HCT116 (cell line): ENCODE measurements at regions not wholly inside any gene's neighbourhood (a gene's known extent, or its start where the extent isn't known, plus 50 kb on each side); places are given as distances from the start of the nearest gene placed in this dataset.

Experiments
- ELF1 ChIP-seq: IDR thresholded peaks from 2 replicates; pipeline ENCODE4 v1.6.1; 2012; ENCODE audit warnings: low read depth, borderline replicate concordance
- POLR2A ChIP-seq: IDR thresholded peaks from 2 replicates; pipeline ENCODE4 v1.7.0; 2011; ENCODE audit warnings: borderline replicate concordance; ENCODE audit not compliant: insufficient read depth, insufficient read length; ENCODE audit errors: extremely low read depth
- POLR2AphosphoS5 ChIP-seq: IDR thresholded peaks from 2 replicates; pipeline ENCODE4 v1.6.1; 2011; ENCODE audit warnings: mild to moderate bottlenecking, low read depth, low read length, moderate library complexity
- TCF7L2 ChIP-seq: IDR thresholded peaks from 2 replicates; pipeline ENCODE4 v1.7.0; 2011; ENCODE audit warnings: borderline replicate concordance, inconsistent platforms; ENCODE audit not compliant: insufficient read depth, insufficient read length; ENCODE audit errors: extremely low read depth
- TF ChIP-seq, protein P1 (sequence below), 3 experiments: fragments of 200-600 bp in 1 of 3; sonication (generic) in 1 of 3; IDR thresholded peaks in 2 of 3; conservative IDR thresholded peaks in 1 of 3; 2 replicates each; pipeline ENCODE4 v1.5.1; 2012 to 2017; ENCODE audit warnings: low read depth in 2 of 3, low read length in 2 of 3, antibody characterized with exemption in 1 of 3, borderline replicate concordance in 1 of 3, control low read depth in 1 of 3, mild to moderate bottlenecking in 1 of 3, mixed read lengths in 1 of 3, mixed run types in 1 of 3, moderate library complexity in 1 of 3; ENCODE audit not compliant: insufficient read depth in 1 of 3

DNA sequence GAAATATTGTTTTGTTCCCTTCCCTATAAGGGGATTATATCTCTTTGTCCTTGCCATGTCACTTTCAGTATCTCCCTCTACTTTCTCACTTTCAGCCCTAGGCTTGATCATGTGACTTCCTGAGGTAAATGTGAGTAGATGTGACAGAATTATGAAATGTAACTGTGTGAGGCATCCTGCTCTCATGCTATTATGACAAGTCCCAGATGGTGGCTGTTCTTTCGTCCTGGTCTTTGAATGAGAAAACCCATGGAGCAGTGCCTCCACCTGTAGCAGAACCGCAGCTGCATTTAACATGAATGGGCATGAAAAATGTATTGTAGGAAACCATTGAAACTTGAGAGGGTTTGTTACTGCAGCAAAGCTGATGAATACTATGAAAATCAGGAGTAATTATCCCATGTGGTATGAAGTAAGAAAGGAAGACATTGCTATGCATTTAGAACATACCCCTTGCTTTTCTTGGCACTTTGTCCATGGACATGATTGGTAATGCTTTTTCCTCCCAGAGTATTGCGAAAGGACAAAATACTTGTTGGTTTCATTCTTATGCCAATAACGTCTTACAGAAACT is 202.2 kb upstream of the GPRIN3 start:
- TF ChIP-seq, protein P1, sequence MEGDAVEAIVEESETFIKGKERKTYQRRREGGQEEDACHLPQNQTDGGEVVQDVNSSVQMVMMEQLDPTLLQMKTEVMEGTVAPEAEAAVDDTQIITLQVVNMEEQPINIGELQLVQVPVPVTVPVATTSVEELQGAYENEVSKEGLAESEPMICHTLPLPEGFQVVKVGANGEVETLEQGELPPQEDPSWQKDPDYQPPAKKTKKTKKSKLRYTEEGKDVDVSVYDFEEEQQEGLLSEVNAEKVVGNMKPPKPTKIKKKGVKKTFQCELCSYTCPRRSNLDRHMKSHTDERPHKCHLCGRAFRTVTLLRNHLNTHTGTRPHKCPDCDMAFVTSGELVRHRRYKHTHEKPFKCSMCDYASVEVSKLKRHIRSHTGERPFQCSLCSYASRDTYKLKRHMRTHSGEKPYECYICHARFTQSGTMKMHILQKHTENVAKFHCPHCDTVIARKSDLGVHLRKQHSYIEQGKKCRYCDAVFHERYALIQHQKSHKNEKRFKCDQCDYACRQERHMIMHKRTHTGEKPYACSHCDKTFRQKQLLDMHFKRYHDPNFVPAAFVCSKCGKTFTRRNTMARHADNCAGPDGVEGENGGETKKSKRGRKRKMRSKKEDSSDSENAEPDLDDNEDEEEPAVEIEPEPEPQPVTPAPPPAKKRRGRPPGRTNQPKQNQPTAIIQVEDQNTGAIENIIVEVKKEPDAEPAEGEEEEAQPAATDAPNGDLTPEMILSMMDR (IDR thresholded peaks at IDR 0.05 in 2 of 3, conservative IDR thresholded peaks at IDR 0.05 in 1 of 3; ENCODE audit: borderline replicate concordance in 1 of 3, insufficient read depth in 1 of 3, low read depth in 2 of 3, low read length in 2 of 3): no peak
- TF ChIP-seq POLR2AphosphoS5 (no peak), TCF7L2 (no peak), ELF1 (no peak), POLR2A (no peak)
